ENCODE measurements at regions not wholly inside any gene's neighbourhood (a gene's known extent, or its start where the extent isn't known, plus 50 kb on each side); places are given as distances from the start of the nearest gene placed in this dataset.

DNA sequence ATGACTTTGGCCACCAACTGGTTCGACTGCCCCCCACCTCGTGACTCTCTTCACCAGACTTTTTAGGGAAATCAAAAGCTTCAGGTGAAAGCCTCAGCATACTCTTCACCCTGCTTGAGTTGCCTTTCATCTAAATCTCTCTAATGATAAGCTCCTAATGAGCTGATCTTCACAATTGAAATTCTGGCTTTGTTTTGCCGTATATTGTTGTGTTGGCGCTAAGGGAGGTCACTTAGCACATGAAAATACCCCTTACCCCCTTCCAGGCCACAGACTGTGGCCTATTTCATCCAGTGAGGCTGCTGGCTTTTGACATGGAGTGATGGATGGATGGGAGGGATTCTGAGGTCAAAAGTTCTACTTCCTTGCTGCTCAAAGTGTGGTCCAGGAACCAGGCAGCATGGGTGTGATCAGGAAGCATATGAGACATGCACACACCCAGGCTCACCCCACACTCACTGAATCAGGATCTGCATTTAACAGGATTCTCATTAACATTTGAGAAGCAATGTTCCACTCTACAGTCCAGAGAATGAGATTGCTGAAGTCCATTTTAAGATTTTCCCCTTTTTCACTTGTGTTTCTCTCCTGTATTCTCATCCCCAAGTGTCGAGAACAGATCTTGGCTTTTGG is 131.4 kb downstream of the DACT1 start (continued):
- TF ChIP-seq ATF2 (IDR thresholded peaks at IDR 0.05; ENCODE audit: low read length) = 0 out of 2 replicates have a peak, but pooled peaks have one; percentile 67
- TF ChIP-seq GTF2F1 (IDR thresholded peaks at IDR 0.05; ENCODE audit: borderline replicate concordance, low read depth, low read length) = no peak
- TF ChIP-seq SP1 (IDR thresholded peaks at IDR 0.05; ENCODE audit: low read depth, low read length) = peak; percentile 86
- TF ChIP-seq EGR1 (IDR thresholded peaks at IDR 0.05; ENCODE audit: borderline replicate concordance, low read depth, low read length) = peak; percentile 39; the same call in 1 of the 2 replicates
- peak in 1 of 2 experiments; percentile 75; a peak in 1 of 4 replicates for TF ChIP-seq HDAC2 (IDR thresholded peaks at IDR 0.05; ENCODE audit: borderline replicate concordance in 1 of 2, low read depth in 2 of 2, low read length in 2 of 2)
- peak in 1 of 2 experiments; percentile 86; a peak in 1 of 3 replicates for TF ChIP-seq EP300 (IDR thresholded peaks at IDR 0.05; ENCODE audit: borderline replicate concordance in 1 of 2, low read depth in 2 of 2, low read length in 2 of 2)
- TF ChIP-seq, protein P1, sequence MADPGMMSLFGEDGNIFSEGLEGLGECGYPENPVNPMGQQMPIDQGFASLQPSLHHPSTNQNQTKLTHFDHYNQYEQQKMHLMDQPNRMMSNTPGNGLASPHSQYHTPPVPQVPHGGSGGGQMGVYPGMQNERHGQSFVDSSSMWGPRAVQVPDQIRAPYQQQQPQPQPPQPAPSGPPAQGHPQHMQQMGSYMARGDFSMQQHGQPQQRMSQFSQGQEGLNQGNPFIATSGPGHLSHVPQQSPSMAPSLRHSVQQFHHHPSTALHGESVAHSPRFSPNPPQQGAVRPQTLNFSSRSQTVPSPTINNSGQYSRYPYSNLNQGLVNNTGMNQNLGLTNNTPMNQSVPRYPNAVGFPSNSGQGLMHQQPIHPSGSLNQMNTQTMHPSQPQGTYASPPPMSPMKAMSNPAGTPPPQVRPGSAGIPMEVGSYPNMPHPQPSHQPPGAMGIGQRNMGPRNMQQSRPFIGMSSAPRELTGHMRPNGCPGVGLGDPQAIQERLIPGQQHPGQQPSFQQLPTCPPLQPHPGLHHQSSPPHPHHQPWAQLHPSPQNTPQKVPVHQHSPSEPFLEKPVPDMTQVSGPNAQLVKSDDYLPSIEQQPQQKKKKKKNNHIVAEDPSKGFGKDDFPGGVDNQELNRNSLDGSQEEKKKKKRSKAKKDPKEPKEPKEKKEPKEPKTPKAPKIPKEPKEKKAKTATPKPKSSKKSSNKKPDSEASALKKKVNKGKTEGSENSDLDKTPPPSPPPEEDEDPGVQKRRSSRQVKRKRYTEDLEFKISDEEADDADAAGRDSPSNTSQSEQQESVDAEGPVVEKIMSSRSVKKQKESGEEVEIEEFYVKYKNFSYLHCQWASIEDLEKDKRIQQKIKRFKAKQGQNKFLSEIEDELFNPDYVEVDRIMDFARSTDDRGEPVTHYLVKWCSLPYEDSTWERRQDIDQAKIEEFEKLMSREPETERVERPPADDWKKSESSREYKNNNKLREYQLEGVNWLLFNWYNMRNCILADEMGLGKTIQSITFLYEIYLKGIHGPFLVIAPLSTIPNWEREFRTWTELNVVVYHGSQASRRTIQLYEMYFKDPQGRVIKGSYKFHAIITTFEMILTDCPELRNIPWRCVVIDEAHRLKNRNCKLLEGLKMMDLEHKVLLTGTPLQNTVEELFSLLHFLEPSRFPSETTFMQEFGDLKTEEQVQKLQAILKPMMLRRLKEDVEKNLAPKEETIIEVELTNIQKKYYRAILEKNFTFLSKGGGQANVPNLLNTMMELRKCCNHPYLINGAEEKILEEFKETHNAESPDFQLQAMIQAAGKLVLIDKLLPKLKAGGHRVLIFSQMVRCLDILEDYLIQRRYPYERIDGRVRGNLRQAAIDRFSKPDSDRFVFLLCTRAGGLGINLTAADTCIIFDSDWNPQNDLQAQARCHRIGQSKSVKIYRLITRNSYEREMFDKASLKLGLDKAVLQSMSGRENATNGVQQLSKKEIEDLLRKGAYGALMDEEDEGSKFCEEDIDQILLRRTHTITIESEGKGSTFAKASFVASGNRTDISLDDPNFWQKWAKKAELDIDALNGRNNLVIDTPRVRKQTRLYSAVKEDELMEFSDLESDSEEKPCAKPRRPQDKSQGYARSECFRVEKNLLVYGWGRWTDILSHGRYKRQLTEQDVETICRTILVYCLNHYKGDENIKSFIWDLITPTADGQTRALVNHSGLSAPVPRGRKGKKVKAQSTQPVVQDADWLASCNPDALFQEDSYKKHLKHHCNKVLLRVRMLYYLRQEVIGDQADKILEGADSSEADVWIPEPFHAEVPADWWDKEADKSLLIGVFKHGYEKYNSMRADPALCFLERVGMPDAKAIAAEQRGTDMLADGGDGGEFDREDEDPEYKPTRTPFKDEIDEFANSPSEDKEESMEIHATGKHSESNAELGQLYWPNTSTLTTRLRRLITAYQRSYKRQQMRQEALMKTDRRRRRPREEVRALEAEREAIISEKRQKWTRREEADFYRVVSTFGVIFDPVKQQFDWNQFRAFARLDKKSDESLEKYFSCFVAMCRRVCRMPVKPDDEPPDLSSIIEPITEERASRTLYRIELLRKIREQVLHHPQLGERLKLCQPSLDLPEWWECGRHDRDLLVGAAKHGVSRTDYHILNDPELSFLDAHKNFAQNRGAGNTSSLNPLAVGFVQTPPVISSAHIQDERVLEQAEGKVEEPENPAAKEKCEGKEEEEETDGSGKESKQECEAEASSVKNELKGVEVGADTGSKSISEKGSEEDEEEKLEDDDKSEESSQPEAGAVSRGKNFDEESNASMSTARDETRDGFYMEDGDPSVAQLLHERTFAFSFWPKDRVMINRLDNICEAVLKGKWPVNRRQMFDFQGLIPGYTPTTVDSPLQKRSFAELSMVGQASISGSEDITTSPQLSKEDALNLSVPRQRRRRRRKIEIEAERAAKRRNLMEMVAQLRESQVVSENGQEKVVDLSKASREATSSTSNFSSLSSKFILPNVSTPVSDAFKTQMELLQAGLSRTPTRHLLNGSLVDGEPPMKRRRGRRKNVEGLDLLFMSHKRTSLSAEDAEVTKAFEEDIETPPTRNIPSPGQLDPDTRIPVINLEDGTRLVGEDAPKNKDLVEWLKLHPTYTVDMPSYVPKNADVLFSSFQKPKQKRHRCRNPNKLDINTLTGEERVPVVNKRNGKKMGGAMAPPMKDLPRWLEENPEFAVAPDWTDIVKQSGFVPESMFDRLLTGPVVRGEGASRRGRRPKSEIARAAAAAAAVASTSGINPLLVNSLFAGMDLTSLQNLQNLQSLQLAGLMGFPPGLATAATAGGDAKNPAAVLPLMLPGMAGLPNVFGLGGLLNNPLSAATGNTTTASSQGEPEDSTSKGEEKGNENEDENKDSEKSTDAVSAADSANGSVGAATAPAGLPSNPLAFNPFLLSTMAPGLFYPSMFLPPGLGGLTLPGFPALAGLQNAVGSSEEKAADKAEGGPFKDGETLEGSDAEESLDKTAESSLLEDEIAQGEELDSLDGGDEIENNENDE (IDR thresholded peaks at IDR 0.05; ENCODE audit: insufficient replicate concordance, low read length) = peak; percentile 62
- TF ChIP-seq SAP30 (IDR thresholded peaks at IDR 0.05; ENCODE audit: insufficient read depth, insufficient replicate concordance, low read length) = no peak
